Neural cell (in vitro differentiated cells): ENCODE measurements at regions not wholly inside any gene's neighbourhood (a gene's known extent, or its start where the extent isn't known, plus 50 kb on each side); places are given as distances from the start of the nearest gene placed in this dataset.

Experiments
- H2AFZ ChIP-seq: fragments of 200-600, 300-800 bp; sonication (generic), shearing (Covaris generic); 2 replicates; pipeline ENCODE4 v1.6.0; 2014; ENCODE audit warnings: low read depth, mild to moderate bottlenecking, antibody characterized with exemption, low read length, moderate library complexity
- H3F3A ChIP-seq: fragments of 200-600 bp; shearing (Covaris generic); 2 replicates; pipeline ENCODE4 v1.6.1; 2016; ENCODE audit warnings: mild to moderate bottlenecking, moderate library complexity, mixed read lengths, antibody characterized with exemption, low read length; ENCODE audit not compliant: insufficient read depth, poor library complexity, severe bottlenecking
- H3K27ac ChIP-seq: fragments of 200-600, 300-800 bp; sonication (generic), shearing (Covaris generic); 2 replicates; pipeline ENCODE4 v1.5.1; 2014; ENCODE audit warnings: mild to moderate bottlenecking, low read length, moderate library complexity
- H3K27me3 ChIP-seq: fragments of 300-800, 200-600 bp; sonication (generic), shearing (Covaris generic); 2 replicates; pipeline ENCODE4 v1.6.0; 2014; ENCODE audit warnings: mild to moderate bottlenecking, low read depth, low read length, moderate library complexity; ENCODE audit not compliant: insufficient read depth
- H3K36me3 ChIP-seq: fragments of 300-800, 200-600 bp; sonication (generic), shearing (Covaris generic); 2 replicates; pipeline ENCODE4 v1.5.1; 2014; ENCODE audit warnings: mild to moderate bottlenecking, antibody characterized with exemption, low read length, moderate library complexity; ENCODE audit not compliant: insufficient read depth
- H3K4me2 ChIP-seq: fragments of 300-800, 200-600 bp; sonication (generic), shearing (Covaris generic); 2 replicates; pipeline ENCODE4 v1.6.0; 2014; ENCODE audit warnings: mild to moderate bottlenecking, low read length
- H3K4me3 ChIP-seq: fragments of 300-800, 200-600 bp; sonication (generic), shearing (Covaris generic); 2 replicates; pipeline ENCODE4 v1.5.1; 2014; ENCODE audit warnings: mild to moderate bottlenecking, low read length, moderate library complexity
- H3K79me2 ChIP-seq: fragments of 200-600 bp; shearing (Covaris generic); replicated peaks from 2 replicates; pipeline ENCODE4 v1.6.0; 2014; ENCODE audit warnings: mild to moderate bottlenecking, low read length, moderate library complexity; ENCODE audit not compliant: insufficient read depth
- H3K9ac ChIP-seq: fragments of 300-800, 200-600 bp; sonication (generic), shearing (Covaris generic); 2 replicates; pipeline ENCODE4 v1.6.1; 2016; ENCODE audit warnings: mild to moderate bottlenecking, low read length, mixed read lengths
- H3K9me2 ChIP-seq: fragments of 200-600 bp; shearing (Covaris generic); 2 replicates; pipeline ENCODE4 v1.6.1; 2016; ENCODE audit warnings: mild to moderate bottlenecking, low read length, mixed read lengths; ENCODE audit not compliant: insufficient read depth
- H3K9me3 ChIP-seq: fragments of 200-600, 300-800 bp; sonication (generic), shearing (Covaris generic); 2 replicates; pipeline ENCODE4 v1.6.1; 2016; ENCODE audit warnings: mild to moderate bottlenecking, mixed run types, low read length, moderate library complexity, mixed read lengths
- H4K20me1 ChIP-seq: fragments of 200-600 bp; shearing (Covaris generic); 2 replicates; pipeline ENCODE4 v1.6.1; 2016; ENCODE audit warnings: mild to moderate bottlenecking, mixed run types; ENCODE audit not compliant: insufficient read depth
- EP300 ChIP-seq: fragments of 450-650 bp; conservative IDR thresholded peaks from 2 replicates; pipeline ENCODE4 v1.6.1; 2014; ENCODE audit warnings: antibody characterized with exemption, mild to moderate bottlenecking, moderate library complexity; ENCODE audit not compliant: poor library complexity, severe bottlenecking
- EZH2 ChIP-seq: fragments of 200-600, 300-800 bp; shearing (Covaris generic), sonication (generic); IDR thresholded peaks from 2 replicates; pipeline ENCODE4 v1.6.1; 2014; ENCODE audit warnings: antibody characterized with exemption, low read length, borderline replicate concordance, mild to moderate bottlenecking; ENCODE audit not compliant: insufficient read depth, poor library complexity, severe bottlenecking
- MXI1 ChIP-seq: fragments of 450-650 bp; conservative IDR thresholded peaks from 2 replicates; pipeline ENCODE4 v1.6.1; 2014; ENCODE audit warnings: antibody characterized with exemption, mild to moderate bottlenecking; ENCODE audit not compliant: poor library complexity, severe bottlenecking
- POLR2AphosphoS5 ChIP-seq: IDR thresholded peaks from 2 replicates; pipeline ENCODE4 v1.6.1; 2012
- RAD21 ChIP-seq: fragments of 450-650 bp; conservative IDR thresholded peaks from 2 replicates; pipeline ENCODE4 v1.6.1; 2014; ENCODE audit warnings: antibody characterized with exemption, mild to moderate bottlenecking, moderate library complexity
- SMC3 ChIP-seq: fragments of 450-650 bp; conservative IDR thresholded peaks from 2 replicates; pipeline ENCODE4 v1.6.1; 2014; ENCODE audit warnings: antibody characterized with exemption, mild to moderate bottlenecking, moderate library complexity; ENCODE audit not compliant: poor library complexity
- TAF1 ChIP-seq: IDR thresholded peaks from 2 replicates; pipeline ENCODE4 v1.6.1; 2012; ENCODE audit warnings: low read depth
- TF ChIP-seq, protein P1 (sequence below): IDR thresholded peaks from 2 replicates; pipeline ENCODE4 v1.6.1; 2012; ENCODE audit warnings: borderline replicate concordance
- TF ChIP-seq, protein P2 (sequence below): fragments of 450-650 bp; IDR thresholded peaks from 2 replicates; pipeline ENCODE4 v1.5.1; 2014; ENCODE audit warnings: antibody characterized with exemption, mild to moderate bottlenecking, moderate library complexity; ENCODE audit not compliant: poor library complexity, severe bottlenecking

DNA sequence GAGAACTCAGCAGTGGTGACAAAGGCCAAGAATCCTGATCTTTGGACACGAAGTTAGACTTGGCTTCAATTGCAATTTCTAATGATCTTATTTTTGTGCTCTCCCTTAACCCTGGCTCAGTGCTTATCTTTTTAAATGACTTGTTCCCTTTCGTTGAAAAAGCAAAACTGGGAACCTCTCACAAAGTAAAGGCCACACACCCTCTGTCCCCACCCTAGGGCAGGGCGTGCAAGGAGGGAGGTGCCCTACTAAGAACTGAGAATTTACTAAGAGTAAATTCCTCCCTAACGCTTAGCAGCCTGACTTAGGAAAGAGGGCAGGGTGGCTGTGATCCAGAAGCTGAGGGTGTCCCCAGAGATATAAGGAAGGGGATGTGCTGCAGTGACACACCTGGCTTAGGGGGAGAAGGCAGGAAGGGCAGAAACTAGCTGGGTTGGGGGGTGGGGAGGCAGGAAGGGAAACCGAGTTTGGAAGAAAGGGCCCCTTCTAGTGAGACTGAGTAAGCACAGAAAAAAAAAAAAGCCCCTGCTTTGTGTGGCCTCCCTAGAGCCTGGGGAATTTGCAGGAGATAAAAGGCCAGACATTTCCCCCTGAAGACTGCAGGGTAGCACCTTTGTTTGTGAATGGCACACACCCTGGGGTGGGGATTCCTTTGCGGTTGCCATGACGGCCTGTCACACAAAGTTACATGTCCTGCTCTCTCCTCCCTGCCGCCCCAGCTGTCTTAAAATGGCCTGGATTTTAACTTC is 435.1 kb downstream of the EFNB2 start:
- no peaks in the 10 kb centered on the region for H4K20me1 ChIP-seq
- H3K9me3 ChIP-seq: no peaks in the 10 kb centered on the region
- H3K9ac ChIP-seq: no peak overlapping the region
- H3K79me2 ChIP-seq: no peaks in the 10 kb centered on the region
- TF ChIP-seq, protein P1, sequence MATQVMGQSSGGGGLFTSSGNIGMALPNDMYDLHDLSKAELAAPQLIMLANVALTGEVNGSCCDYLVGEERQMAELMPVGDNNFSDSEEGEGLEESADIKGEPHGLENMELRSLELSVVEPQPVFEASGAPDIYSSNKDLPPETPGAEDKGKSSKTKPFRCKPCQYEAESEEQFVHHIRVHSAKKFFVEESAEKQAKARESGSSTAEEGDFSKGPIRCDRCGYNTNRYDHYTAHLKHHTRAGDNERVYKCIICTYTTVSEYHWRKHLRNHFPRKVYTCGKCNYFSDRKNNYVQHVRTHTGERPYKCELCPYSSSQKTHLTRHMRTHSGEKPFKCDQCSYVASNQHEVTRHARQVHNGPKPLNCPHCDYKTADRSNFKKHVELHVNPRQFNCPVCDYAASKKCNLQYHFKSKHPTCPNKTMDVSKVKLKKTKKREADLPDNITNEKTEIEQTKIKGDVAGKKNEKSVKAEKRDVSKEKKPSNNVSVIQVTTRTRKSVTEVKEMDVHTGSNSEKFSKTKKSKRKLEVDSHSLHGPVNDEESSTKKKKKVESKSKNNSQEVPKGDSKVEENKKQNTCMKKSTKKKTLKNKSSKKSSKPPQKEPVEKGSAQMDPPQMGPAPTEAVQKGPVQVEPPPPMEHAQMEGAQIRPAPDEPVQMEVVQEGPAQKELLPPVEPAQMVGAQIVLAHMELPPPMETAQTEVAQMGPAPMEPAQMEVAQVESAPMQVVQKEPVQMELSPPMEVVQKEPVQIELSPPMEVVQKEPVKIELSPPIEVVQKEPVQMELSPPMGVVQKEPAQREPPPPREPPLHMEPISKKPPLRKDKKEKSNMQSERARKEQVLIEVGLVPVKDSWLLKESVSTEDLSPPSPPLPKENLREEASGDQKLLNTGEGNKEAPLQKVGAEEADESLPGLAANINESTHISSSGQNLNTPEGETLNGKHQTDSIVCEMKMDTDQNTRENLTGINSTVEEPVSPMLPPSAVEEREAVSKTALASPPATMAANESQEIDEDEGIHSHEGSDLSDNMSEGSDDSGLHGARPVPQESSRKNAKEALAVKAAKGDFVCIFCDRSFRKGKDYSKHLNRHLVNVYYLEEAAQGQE: no peak
- TF ChIP-seq EZH2 (no peak), RAD21 (no peak), MXI1 (no peak), SMC3 (no peak)
- no peaks in the 10 kb centered on the region for H3K27me3 ChIP-seq
- H3F3A ChIP-seq: no peaks in the 10 kb centered on the region
- H2AFZ ChIP-seq: no peak overlapping the region
- H3K4me3 ChIP-seq: no peak overlapping the region
- no peaks in the 10 kb centered on the region for H3K36me3 ChIP-seq
- H3K27ac ChIP-seq: no peak overlapping the region
- H3K4me2 ChIP-seq: no peak overlapping the region
- no peaks in the 10 kb centered on the region for H3K9me2 ChIP-seq

DNA sequence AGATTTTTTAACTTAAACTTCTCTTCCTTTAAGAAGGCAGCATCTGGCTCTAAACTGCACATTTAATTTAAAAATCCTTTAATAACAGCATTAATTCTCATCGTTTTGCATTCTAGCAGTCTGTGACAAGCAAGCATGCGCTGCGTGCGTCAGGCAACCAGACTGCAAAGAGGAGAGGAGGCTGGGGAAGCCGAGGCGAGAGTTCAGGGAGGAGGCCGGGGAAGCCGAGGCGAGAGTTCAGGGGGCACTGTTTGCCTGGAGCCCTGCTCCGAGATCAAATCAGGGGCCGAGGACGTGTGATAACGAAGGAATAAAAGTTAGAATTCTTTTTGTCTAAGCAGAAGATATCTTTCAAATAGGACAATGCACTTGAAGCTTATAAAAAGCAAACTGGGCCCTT is 435.7 kb downstream of the EFNB2 start:
- Histone ChIP-seq H3K27ac (no peak overlapping the region), H3F3A (no peaks in the 10 kb centered on the region), H3K4me3 (no peak overlapping the region), H3K27me3 (no peaks in the 10 kb centered on the region), H3K9me3 (no peaks in the 10 kb centered on the region), H4K20me1 (no peaks in the 10 kb centered on the region), H2AFZ (no peak overlapping the region), H3K79me2 (no peaks in the 10 kb centered on the region), H3K4me2 (no peak overlapping the region), H3K36me3 (no peaks in the 10 kb centered on the region), H3K9ac (no peak overlapping the region), H3K9me2 (no peaks in the 10 kb centered on the region)
- TF ChIP-seq EP300 (no peak), TAF1 (no peak), POLR2AphosphoS5 (no peak), EZH2 (no peak), SMC3 (no peak)
- TF ChIP-seq, protein P2, sequence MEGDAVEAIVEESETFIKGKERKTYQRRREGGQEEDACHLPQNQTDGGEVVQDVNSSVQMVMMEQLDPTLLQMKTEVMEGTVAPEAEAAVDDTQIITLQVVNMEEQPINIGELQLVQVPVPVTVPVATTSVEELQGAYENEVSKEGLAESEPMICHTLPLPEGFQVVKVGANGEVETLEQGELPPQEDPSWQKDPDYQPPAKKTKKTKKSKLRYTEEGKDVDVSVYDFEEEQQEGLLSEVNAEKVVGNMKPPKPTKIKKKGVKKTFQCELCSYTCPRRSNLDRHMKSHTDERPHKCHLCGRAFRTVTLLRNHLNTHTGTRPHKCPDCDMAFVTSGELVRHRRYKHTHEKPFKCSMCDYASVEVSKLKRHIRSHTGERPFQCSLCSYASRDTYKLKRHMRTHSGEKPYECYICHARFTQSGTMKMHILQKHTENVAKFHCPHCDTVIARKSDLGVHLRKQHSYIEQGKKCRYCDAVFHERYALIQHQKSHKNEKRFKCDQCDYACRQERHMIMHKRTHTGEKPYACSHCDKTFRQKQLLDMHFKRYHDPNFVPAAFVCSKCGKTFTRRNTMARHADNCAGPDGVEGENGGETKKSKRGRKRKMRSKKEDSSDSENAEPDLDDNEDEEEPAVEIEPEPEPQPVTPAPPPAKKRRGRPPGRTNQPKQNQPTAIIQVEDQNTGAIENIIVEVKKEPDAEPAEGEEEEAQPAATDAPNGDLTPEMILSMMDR: no peak

DNA sequence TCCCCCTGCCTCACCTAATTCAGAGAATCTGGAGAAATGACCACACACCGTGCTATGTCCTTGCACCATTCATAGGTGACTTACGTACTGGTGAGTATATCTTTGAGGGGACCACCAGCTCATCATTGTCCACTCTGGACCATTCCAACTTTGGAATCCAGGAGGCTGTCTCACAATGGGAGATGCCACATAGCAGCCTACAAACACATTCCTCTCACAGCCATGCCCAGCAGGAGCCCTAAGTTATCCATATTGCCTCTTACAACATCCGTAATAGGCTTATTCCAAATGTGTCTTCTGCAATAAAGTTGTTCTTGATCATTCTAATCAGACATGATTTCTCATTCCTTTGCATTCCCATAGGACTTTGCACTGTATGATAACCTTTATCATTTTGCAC is 436.7 kb downstream of the EFNB2 start:
- Histone ChIP-seq H3K9me3 (no peaks in the 10 kb centered on the region), H3K27ac (no peak overlapping the region), H3K9ac (no peak overlapping the region), H2AFZ (no peak overlapping the region), H3K9me2 (no peaks in the 10 kb centered on the region), H3K27me3 (no peaks in the 10 kb centered on the region), H4K20me1 (no peaks in the 10 kb centered on the region), H3K79me2 (no peaks in the 10 kb centered on the region), H3F3A (no peaks in the 10 kb centered on the region), H3K4me3 (no peak overlapping the region), H3K4me2 (no peak overlapping the region), H3K36me3 (no peaks in the 10 kb centered on the region)
- TF ChIP-seq MXI1 (no peak), EP300 (no peak), POLR2AphosphoS5 (no peak), RAD21 (no peak), EZH2 (no peak), TAF1 (no peak), SMC3 (no peak)
- TF ChIP-seq, protein P1: no peak
- TF ChIP-seq, protein P2: no peak
